NCI-H2081 treated with DMSO at 0.1 percent for 48 hours (cell line): ENCODE measurements at regions not wholly inside any gene's neighbourhood (a gene's known extent, or its start where the extent isn't known, plus 50 kb on each side); places are given as distances from the start of the nearest gene placed in this dataset.

Experiments
- DNase-seq: peaks from one replicate; lab custom pipeline; 2025; lab: John Stamatoyannopoulos, UW

- no peak for DNase-seq
Measured at GRCh38 chr2:236656166-236656565, 86.5 kb downstream of the ACKR3 start.

GRCh38 chr2:236656721-236657120, 87.1 kb downstream of the ACKR3 start:
- DNase-seq = no peak

GRCh38 chr2:236657215-236657614, 87.6 kb downstream of the ACKR3 start:
- DNase-seq = no peak

- DNase-seq = no peak
Measured at GRCh38 chr2:236657801-236658200, 88.2 kb downstream of the ACKR3 start.

- no peak for DNase-seq
Measured at GRCh38 chr2:236658974-236659757, 89.5 kb downstream of the ACKR3 start.

- DNase-seq = no peak
Measured at GRCh38 chr2:236659758-236660150, 90.1 kb downstream of the ACKR3 start.

- no peak for DNase-seq
Measured at GRCh38 chr2:236661061-236661761, 91.6 kb downstream of the ACKR3 start.

GRCh38 chr2:236661762-236662110, 92.1 kb downstream of the ACKR3 start:
- no peak for DNase-seq

GRCh38 chr2:236662231-236663185, 92.9 kb downstream of the ACKR3 start:
- no peak for DNase-seq

- no peak for DNase-seq
Measured at GRCh38 chr2:236663287-236664101, 93.9 kb downstream of the ACKR3 start.

GRCh38 chr2:236664136-236664535, 94.5 kb downstream of the ACKR3 start:
- DNase-seq = no peak

- DNase-seq = no peak
Measured at GRCh38 chr2:236665101-236665500, 95.5 kb downstream of the ACKR3 start.

- no peak for DNase-seq
Measured at GRCh38 chr2:236665572-236666118, 96.0 kb downstream of the ACKR3 start.

- DNase-seq = no peak
Measured at GRCh38 chr2:236666646-236667204, 97.1 kb downstream of the ACKR3 start.

- no peak for DNase-seq
Measured at GRCh38 chr2:236667526-236667925, 97.9 kb downstream of the ACKR3 start.

GRCh38 chr2:236668531-236668969, 98.9 kb downstream of the ACKR3 start:
- no peak for DNase-seq

- no peak for DNase-seq
Measured at GRCh38 chr2:236670235-236670620, 100.6 kb downstream of the ACKR3 start.

- no peak for DNase-seq
Measured at GRCh38 chr2:236671896-236672562, 102.4 kb downstream of the ACKR3 start.

GRCh38 chr2:236672606-236673005, 103.0 kb downstream of the ACKR3 start:
- no peak for DNase-seq

- no peak for DNase-seq
Measured at GRCh38 chr2:236673126-236673822, 103.6 kb downstream of the ACKR3 start.
